Peyer's patch (tissue), 4 donors: ENCODE measurements at regions not wholly inside any gene's neighbourhood (a gene's known extent, or its start where the extent isn't known, plus 50 kb on each side); places are given as distances from the start of the nearest gene placed in this dataset.

Experiments
- DNase-seq, 3 donors: peaks; one replicate each; pipeline ENCODE4 v3.0.0-alpha.2; 2017 to 2019
- H3K27ac ChIP-seq, 4 donors: fragments of 200-600 bp; sonication (generic); one replicate each; pipeline ENCODE4 v1.5.1; 2016 to 2019
- H3K27me3 ChIP-seq, 2 donors: fragments of 200-600 bp; sonication (generic); one replicate each; pipeline ENCODE4 v1.5.1; 2019
- H3K36me3 ChIP-seq, 3 donors: fragments of 200-600 bp; sonication (generic); one replicate each; pipeline ENCODE4 v1.5.1; 2016 to 2019
- H3K4me1 ChIP-seq, 4 donors: fragments of 200-600 bp; sonication (generic); one replicate each; pipeline ENCODE4 v1.5.1; 2016 to 2019
- H3K4me3 ChIP-seq, 4 donors: fragments of 200-600 bp; sonication (generic); 1 replicate in 3 of 4; 2 replicates in 1 of 4; pipeline ENCODE4 v1.5.1; 2016 to 2019; ENCODE audit warnings: mild to moderate bottlenecking in 1 of 4
- H3K9me3 ChIP-seq, 4 donors: fragments of 200-600 bp; sonication (generic); one replicate each; pipeline ENCODE4 v1.5.1; 2016 to 2019; ENCODE audit warnings: mild to moderate bottlenecking in 1 of 4
- CTCF ChIP-seq, 6 experiments: fragments of 450-650 bp in 4 of 6; fragments of 200-600 bp in 2 of 6; sonication (generic) in 1 of 6; IDR thresholded peaks; one replicate each; pipeline ENCODE4 v1.5.1; 2017 to 2019; ENCODE audit warnings: antibody characterized with exemption in 6 of 6, mild to moderate bottlenecking in 3 of 6, moderate library complexity in 1 of 6
- POLR2A ChIP-seq, 2 donors: fragments of 450-650 bp; IDR thresholded peaks; one replicate each; pipeline ENCODE4 v1.5.1; 2017; ENCODE audit warnings: antibody characterized with exemption in 2 of 2, mild to moderate bottlenecking in 2 of 2, moderate library complexity in 2 of 2

- Histone ChIP-seq H3K4me1 (no peaks in the 10 kb centered on the region), H3K27ac (no peak overlapping the region), H3K36me3 (no peaks in the 10 kb centered on the region), H3K27me3 (no peaks in the 10 kb centered on the region), H3K9me3 (no peaks in the 10 kb centered on the region), H3K4me3 (no peak overlapping the region)
- no peak for DNase-seq
- TF ChIP-seq POLR2A (IDR thresholded peaks at IDR 0.05) = no peak
- no peak for TF ChIP-seq CTCF (IDR thresholded peaks at IDR 0.05)
Observed at GRCh38 chr10:107585630-107586029, 421.1 kb upstream of the SORCS1 start.

- no peaks in the 10 kb centered on the region for H3K27me3 ChIP-seq
- TF ChIP-seq CTCF (IDR thresholded peaks at IDR 0.05) (no peak), POLR2A (IDR thresholded peaks at IDR 0.05) (no peak)
Observed at GRCh38 chr10:107583974-107584373, 419.5 kb upstream of the SORCS1 start.

GRCh38 chr10:107579970-107580369 is 415.5 kb upstream of the SORCS1 start:
- Histone ChIP-seq H3K27ac (no peak overlapping the region), H3K9me3 (no peaks in the 10 kb centered on the region), H3K27me3 (no peaks in the 10 kb centered on the region), H3K4me3 (no peak overlapping the region), H3K4me1 (no peaks in the 10 kb centered on the region), H3K36me3 (no peaks in the 10 kb centered on the region)
- no peak for TF ChIP-seq CTCF (IDR thresholded peaks at IDR 0.05)
- no peak for TF ChIP-seq POLR2A (IDR thresholded peaks at IDR 0.05)
- no peak for DNase-seq

More at GRCh38 chr10:107583974-107584373, 419.5 kb upstream of the SORCS1 start:
- no peak for DNase-seq
- Histone ChIP-seq H3K9me3 (no peaks in the 10 kb centered on the region), H3K36me3 (no peaks in the 10 kb centered on the region), H3K4me1 (no peaks in the 10 kb centered on the region), H3K4me3 (no peak overlapping the region), H3K27ac (no peak overlapping the region)

DNA sequence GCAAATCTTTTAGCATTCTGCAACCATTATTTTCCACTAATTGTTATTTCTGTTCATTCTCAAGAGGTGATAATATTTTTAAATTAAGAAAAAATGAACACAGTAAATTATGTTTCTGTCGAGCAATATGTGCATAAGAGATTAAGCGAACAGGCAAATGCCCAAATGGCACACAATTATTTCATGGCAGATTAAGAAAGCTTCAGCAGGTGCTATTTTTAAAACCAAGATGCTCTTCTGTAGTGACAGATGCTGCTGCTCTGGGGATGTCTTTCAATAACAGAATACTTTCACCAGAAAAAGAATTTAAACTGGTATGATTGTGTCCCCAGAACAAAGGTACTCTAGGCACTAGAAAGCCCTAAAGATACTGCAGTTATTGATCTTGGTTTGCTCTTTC is 412.7 kb upstream of the SORCS1 start:
- H3K4me1 ChIP-seq = no peaks in the 10 kb centered on the region
- no peaks in the 10 kb centered on the region for H3K36me3 ChIP-seq
- DNase-seq = no peak
- H3K9me3 ChIP-seq = no peaks in the 10 kb centered on the region
- no peak overlapping the region for H3K27ac ChIP-seq
- TF ChIP-seq CTCF (IDR thresholded peaks at IDR 0.05) (no peak), POLR2A (IDR thresholded peaks at IDR 0.05) (no peak)
- H3K27me3 ChIP-seq = no peaks in the 10 kb centered on the region
- no peak overlapping the region for H3K4me3 ChIP-seq

- TF ChIP-seq POLR2A (IDR thresholded peaks at IDR 0.05) (no peak), CTCF (IDR thresholded peaks at IDR 0.05) (no peak)
- no peak for DNase-seq
- H3K4me1 ChIP-seq = no peaks in the 10 kb centered on the region
Observed at GRCh38 chr10:107576746-107577145, 412.2 kb upstream of the SORCS1 start.

DNA sequence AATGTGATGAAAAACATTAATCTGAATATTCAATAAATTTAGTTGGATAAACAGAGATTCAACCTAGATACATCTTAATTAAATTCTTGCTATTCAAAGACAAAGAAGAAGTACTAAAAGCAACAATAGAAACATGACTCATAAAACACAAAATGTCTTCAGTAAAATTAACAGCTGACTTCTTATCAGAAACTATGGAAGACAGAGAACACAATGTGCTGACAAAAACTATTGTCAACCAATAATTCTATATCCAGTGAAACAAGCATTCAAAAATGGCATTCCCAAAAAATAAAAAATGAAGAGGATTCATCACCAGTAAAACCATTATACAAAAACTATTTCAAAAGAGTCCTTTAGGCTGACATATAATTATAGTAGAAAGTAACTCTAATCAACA is 400.5 kb upstream of the SORCS1 start:
- no peaks in the 10 kb centered on the region for H3K27me3 ChIP-seq
- no peak for DNase-seq
- no peak overlapping the region for H3K4me3 ChIP-seq
- H3K36me3 ChIP-seq = no peaks in the 10 kb centered on the region
- no peak overlapping the region for H3K27ac ChIP-seq
- TF ChIP-seq CTCF (IDR thresholded peaks at IDR 0.05) (no peak), POLR2A (IDR thresholded peaks at IDR 0.05) (no peak)
- H3K4me1 ChIP-seq = no peaks in the 10 kb centered on the region
- H3K9me3 ChIP-seq = peaks cover 0 to 9% (median 0%) of the 10 kb centered on the region in 4 donors

More at GRCh38 chr10:107576746-107577145, 412.2 kb upstream of the SORCS1 start:
- Histone ChIP-seq H3K36me3 (no peaks in the 10 kb centered on the region), H3K9me3 (no peaks in the 10 kb centered on the region), H3K27me3 (no peaks in the 10 kb centered on the region), H3K4me3 (no peak overlapping the region), H3K27ac (no peak overlapping the region)
